Fibroblast of skin of left quadriceps (primary cell): ENCODE measurements at regions not wholly inside any gene's neighbourhood (a gene's known extent, or its start where the extent isn't known, plus 50 kb on each side); places are given as distances from the start of the nearest gene placed in this dataset.

Source experiments
- DNase-seq, 2 experiments: peaks; one replicate each; pipeline ENCODE4 v3.0.0-alpha.2; 2013; ENCODE audit warnings: low read depth in 2 of 2

- DNase-seq: no peak
Observed at GRCh38 chr2:16278421-16279200, 338.3 kb downstream of the MYCN start.

- no peak for DNase-seq
Observed at GRCh38 chr2:16277117-16277516, 336.8 kb downstream of the MYCN start.

GRCh38 chr2:16275661-16276060, 335.3 kb downstream of the MYCN start:
- no peak for DNase-seq

GRCh38 chr2:16275131-16275530, 334.8 kb downstream of the MYCN start:
- DNase-seq: no peak

- DNase-seq: no peak
Observed at GRCh38 chr2:16273111-16273510, 332.8 kb downstream of the MYCN start.

- no peak for DNase-seq
Observed at GRCh38 chr2:16272038-16272788, 331.9 kb downstream of the MYCN start.

GRCh38 chr2:16271231-16271896, 331.0 kb downstream of the MYCN start:
- DNase-seq: no peak

GRCh38 chr2:16270441-16270840, 330.1 kb downstream of the MYCN start:
- DNase-seq: no peak

GRCh38 chr2:16268301-16269000, 328.1 kb downstream of the MYCN start:
- DNase-seq: no peak

GRCh38 chr2:16266571-16266970, 326.2 kb downstream of the MYCN start:
- DNase-seq: no peak

GRCh38 chr2:16264931-16265540, 324.7 kb downstream of the MYCN start:
- no peak for DNase-seq

GRCh38 chr2:16264491-16264890, 324.1 kb downstream of the MYCN start:
- no peak for DNase-seq

- DNase-seq: no peak
Observed at GRCh38 chr2:16263241-16263890, 323.0 kb downstream of the MYCN start.

GRCh38 chr2:16262526-16263178, 322.3 kb downstream of the MYCN start:
- no peak for DNase-seq

- no peak for DNase-seq
Observed at GRCh38 chr2:16261791-16262190, 321.4 kb downstream of the MYCN start.

- DNase-seq: no peak
Observed at GRCh38 chr2:16261071-16261470, 320.7 kb downstream of the MYCN start.

GRCh38 chr2:16260041-16260830, 319.9 kb downstream of the MYCN start:
- DNase-seq: no peak

GRCh38 chr2:16259010-16259409, 318.7 kb downstream of the MYCN start:
- DNase-seq: no peak

GRCh38 chr2:16258350-16258749, 318.0 kb downstream of the MYCN start:
- no peak for DNase-seq
